ENCODE measurements at regions not wholly inside any gene's neighbourhood (a gene's known extent, or its start where the extent isn't known, plus 50 kb on each side); places are given as distances from the start of the nearest gene placed in this dataset.

GRCh38 chr13:34776390-34776981, 165.6 kb upstream of the NBEA start:
- no peak for TF ChIP-seq CTCF (IDR thresholded peaks at IDR 0.05)
- no peak for TF ChIP-seq POLR2A (IDR thresholded peaks at IDR 0.05)

All from thyroid gland (tissue), 4 donors.